Embryonic facial prominence (tissue), 1 donor: ENCODE measurements at regions not wholly inside any gene's neighbourhood (a gene's known extent, or its start where the extent isn't known, plus 50 kb on each side); places are given as distances from the start of the nearest gene placed in this dataset.

ENCODE experiments used
- DNase-seq: peaks from one replicate; pipeline ENCODE4 v3.0.0-alpha.2; 2016; ENCODE audit errors: extremely low spot score

DNA sequence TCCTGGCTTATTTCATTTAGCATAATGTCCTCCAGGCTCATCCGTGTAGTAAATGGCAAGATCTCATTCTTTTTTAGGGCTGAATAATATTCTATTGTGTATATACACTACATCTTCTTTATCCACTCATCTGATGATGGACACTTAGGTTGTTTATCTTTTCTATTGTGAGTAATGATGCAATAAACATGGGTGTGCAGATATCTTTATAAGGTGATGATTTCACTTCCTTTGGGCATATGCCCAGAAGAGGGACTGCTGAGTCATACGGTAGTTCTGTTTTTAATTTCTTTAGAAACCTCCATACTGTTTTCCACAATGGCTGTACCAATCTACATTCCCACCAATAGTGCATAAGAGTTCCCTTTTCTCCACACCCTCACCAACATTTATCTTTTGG lies 317.6 kb upstream of the CNKSR2 start:
- DNase-seq: no peak

DNA sequence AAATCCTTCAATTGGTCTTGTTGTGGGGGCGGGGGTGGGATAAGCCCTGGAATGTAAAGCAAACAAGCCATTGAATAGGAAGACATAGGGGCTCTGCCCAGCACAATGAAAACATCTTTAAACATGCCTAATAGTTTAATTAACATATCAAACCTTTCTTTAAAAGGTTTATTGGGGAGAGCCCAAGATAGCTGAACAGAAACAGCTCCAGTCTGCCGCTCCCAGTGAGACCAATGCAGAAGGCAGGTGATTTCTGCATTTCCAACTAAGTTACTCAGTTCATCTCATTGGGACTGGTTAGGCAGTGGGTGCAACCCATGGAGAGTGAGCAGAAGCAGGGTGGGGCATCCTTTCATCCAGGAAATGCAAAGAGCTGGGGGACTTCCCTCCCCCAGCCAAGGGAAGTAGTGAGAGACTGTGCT lies 327.2 kb upstream of the CNKSR2 start:
- no peak for DNase-seq

DNA sequence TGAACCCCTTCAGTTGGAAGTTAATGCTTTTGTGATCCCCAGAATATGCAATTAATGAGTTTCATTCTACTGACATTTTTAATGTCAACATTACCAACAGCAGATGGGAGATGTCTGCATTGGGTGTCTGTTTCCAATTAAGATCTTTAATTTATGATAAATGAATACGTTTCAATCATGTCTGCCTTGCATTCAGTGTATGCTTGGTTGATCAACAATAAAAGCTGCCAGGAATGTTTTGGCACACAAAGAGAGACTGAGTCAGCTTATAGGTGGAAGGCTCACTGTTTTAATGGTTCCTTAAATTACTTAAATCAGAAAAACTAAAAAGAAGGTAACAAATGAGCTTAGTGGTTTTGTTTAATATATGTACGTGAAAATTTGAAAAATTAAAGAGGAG lies 359.9 kb upstream of the CNKSR2 start:
- no peak for DNase-seq

DNA sequence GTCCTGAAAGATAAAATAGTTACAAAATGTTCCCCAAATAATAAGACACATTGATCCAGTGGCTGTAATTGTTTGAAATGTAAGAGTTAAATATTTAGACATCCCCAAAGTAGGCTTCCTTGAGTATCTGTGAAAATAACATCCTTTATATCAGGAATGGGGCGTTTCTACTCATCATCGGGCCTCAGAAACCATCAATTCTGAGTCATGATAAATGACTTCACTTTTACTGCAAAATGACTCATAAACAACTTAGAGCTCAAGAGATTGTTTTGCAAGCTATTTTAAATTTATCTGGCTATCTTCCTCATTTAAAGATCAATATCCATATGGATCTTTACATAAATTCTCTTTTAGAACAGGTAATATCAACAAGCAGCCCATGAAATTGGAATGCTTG lies 369.4 kb upstream of the CNKSR2 start:
- DNase-seq: no peak

DNA sequence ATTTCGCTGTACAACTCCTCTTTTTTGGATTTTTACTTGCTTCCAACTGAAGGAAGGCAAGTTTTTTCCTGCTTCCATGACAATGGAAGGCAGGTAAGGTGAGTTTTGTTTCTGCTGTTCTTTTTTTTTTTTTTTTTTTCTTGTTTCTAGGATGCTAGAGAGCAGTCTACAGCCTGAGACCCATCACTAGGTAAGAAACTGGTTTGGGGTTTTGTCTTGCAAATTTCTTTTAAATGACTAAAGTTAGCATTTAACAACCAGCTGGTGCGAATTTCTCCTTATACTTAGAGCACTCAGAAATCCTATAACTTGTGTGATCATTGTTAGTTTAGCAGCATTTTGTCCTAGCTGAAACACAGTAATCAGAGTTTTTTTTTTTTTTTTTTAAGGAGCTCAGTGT lies 378.4 kb upstream of the CNKSR2 start:
- no peak for DNase-seq

DNA sequence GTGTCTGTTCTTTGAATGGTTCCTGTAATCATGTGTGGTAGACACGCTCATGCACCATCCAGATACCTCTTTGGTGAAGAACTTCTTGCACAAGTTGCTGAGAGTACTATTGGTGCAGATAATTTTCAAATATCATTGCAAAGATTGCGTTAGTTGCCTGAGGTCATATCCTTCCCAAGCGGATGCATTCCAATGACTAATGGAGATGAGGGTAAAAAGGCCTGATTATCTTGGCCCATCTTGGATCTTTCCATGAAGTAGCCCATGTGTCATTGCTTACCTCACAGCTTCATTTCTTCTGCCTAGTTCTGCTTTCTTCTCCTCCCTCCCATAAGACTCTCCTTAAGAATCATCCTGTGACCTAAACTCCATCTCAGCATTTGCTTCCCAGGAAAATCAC lies 384.9 kb upstream of the CNKSR2 start:
- no peak for DNase-seq

DNA sequence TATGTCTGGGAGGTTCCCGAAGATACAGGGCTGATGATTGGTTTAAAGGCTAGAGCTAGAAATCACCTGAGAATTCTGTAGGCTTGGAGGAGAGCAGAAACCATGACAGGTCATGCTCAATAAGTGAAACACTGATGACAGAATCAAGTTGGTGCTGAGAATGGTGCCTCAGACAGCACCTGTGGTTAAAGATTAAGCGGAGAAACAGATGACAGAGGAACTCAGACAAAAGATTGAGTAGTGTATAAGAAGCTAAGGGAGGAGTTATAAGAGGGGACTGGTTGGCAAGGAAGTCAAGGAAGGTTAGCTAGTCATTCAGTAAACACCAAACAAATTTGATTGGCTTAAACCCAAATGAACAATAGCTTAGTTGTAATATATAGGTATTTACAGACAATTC lies 385.4 kb upstream of the CNKSR2 start:
- DNase-seq: no peak

DNA sequence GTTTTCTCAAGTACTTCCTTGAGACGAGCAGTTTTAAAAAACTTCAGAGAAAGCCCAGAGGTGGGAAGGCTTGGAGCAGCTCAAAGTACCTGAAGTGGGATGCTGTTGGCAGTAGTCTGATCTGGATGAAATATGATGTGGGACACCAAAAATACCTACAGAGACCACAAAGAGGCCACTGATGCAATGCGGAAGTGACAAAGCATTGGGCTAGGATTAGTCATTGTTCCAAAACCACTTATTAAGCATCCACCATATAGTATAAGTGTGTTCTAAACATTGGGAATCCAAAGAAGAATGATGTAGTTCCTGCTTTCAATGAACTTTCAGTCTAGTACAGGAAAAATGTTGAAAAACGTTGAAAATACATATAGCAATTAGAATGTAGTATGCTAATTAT lies 386.1 kb upstream of the CNKSR2 start:
- no peak for DNase-seq

DNA sequence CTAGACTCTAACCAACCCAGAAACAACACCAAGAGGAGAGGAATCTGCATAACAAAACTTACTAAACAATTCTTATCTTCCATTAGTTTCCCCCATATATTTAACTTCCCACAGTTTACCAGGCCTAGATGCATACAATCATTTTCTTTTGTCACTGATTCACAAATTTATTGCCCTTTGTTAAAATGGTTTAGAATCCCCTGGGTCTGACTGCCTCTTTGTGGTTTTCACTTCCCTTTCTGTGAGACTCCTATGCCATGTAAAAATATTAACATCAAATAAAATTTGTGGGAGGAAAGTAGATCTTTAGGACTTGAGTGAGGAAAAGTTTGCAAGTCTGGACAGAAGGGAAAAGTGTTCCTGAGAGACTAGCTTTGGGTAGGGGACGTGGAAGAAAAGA lies 393.8 kb upstream of the CNKSR2 start:
- DNase-seq: no peak

DNA sequence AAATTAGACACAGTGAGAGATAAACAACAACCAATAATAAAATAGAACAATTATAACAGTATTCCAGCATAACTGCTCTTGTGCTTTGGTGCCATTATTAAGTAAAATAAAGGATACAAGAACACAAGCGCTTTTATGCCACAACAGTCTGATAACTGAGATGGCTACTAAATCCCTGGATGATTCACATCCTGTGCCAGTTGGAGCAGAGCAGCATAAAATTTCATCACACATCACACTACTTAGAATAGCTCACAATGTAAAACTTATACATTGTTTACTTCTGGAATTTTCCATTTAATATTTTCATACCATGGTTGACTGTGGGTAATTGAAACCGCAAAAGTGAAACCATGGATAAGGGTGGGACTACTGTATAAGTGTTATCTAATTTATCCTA lies 399.9 kb upstream of the CNKSR2 start:
- DNase-seq: no peak

DNA sequence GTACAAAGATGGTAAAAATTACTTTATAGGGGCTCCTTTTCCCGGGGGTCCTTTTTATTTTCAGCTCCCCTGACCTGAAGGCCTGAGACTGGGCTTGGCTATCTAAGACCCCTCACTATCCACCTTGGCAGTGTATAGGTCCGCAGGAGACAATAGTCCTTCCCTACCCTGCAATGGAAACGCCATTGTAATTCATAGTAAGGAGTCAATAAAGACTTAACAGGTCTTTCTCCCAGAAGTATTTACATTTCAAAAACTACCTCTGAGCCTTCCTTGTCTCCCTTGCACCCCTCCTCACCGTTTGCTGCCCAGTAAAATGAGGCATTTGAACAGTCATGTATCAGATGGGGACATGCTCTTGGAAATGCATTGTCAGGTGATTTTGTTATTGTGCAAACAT lies 401.2 kb upstream of the CNKSR2 start:
- DNase-seq: no peak

DNA sequence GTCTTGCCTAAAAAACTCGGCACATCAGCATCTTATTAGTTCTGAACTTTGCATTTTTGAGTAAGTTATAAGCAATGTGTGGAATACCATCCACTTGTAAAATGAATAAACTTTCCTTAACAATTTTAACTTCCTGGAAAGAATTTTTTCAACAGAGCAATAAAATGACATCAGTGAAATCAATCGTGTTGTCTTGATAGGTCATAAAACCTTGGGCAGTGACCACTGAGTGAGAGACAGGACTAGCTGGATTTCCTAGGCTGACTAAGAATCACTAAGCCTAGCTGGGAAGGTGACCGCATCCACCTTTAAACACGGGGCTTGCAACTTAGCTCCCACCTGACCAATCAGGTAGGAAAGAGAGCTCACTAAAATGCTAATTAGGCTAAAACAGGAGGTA lies 403.0 kb upstream of the CNKSR2 start:
- DNase-seq: no peak

DNA sequence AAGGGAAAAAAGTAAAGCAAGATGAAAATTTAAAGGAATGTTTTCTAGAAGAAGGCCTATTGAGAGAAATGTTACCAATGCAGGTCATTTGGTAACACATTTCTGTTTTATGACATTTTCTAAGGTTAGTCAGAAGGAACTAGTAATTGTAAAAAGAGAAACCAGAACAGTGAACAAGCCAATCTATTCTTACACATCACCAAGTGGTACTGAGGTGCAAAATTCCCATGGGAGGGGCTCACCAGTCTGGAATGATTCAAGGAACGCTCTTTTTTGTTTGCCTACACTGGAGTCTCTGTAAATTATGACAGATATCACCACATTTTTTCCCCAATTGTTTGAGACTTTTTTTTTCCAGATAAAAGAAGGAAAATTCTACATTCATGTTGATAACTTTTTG lies 404.7 kb upstream of the CNKSR2 start:
- no peak for DNase-seq

DNA sequence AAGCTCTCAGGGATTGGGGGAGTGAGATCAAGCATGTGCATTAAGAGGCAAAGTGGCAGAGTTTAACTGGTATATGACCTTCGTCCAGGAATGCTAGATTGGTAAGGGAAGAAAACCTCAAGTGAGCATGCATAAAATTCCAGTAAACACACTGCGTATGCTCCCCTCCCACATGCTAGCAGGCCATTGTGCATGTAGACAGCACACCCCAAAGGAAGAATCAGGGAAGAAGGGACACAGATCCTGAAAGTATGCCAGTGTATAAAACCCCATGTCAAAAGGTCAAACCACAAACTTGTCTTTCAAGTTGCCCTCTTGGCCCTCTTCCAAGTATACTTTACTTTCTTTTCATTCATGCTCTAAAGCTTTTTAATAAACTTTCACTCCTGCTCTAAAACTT lies 405.2 kb upstream of the CNKSR2 start:
- no peak for DNase-seq

DNA sequence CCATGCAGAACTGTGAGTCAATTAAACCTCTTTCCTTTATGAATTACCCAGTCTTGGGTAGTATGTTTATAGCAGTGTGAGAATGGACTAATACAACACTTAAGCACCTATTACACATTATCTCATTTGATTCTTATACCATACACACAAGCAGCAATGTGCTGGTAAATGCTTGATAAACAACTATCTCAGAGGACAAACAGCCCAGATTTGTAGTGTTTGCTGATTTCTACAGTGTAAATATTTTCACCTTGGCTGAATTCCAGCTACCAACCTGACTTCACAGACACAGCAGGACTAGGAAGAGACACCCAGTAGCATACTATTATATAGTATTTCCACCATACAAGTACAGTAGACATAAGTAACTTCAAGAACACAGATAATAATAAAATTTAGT lies 406.5 kb upstream of the CNKSR2 start:
- DNase-seq: no peak

DNA sequence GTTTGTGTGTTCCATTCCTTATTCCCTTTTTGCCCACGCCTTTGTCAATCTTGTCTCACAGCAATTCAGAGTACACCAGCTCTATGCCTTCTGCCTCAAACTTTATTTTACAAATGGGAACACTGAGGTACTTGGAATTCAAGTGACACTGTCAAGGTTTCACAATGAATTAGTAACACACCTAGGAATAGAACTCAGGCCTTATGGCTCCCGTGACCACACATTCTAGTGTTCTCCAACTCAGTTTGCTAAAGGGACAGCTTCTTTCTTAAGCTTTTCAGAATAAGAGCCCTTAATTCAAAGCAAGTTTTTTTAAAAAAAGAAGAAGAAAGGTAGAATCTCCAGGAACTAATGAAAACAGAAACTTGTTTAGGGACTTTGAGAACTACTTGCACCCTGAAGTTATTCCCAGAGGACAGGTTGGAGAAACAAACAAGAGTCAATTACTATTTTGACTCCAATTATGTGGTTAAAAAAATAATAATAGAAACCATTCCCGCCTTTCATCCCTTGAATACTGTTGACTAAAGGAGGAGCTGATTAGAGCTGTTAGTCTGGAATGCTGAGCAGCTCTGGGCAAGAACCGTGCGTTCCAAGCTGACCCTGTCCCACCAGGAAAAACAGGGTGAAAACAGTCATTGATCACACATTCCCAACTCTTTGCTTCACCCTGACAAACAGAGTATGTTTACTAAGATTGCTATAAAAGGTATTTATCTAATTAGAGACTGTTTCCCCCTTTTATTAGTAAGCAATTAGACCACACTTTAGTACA lies 408.8 kb upstream of the CNKSR2 start:
- no peak for DNase-seq

DNA sequence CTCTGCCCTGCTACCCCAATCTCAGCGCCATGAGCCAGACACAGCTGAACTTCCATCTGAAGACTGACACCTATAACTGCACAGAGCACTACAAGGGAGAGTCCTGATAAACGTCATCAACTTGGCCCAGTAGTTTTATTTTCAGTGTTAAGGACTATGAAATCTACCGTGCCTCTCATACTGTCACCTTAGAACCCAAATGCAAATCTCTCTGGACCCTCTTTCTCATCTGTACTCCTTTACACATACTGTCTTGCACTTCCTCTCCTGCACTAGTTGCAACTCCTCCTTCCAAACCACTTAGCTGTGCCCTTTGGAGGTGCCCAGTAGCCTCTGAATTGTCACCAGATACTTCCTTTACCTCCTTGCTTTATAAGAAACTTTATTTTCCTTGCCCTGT lies 420.2 kb upstream of the CNKSR2 start:
- no peak for DNase-seq

DNA sequence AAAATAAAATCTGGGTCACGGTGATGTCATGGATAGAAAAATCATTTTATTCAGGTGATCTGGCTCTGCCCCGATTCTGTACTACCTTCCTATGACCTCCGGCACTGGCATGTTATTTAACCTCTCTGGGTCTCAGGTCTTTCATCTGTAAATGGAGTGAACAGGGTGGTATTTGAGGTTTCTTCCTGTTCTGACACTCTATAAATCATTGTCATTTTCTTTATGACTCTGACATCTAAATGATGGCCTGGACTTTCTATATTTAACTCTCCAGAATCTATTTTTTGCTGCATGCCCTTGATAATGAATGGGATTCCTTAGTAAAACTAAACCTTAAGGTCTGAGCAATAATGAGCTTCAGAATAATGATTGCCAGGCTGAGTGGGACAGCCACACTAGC lies 422.0 kb upstream of the CNKSR2 start:
- DNase-seq: no peak

DNA sequence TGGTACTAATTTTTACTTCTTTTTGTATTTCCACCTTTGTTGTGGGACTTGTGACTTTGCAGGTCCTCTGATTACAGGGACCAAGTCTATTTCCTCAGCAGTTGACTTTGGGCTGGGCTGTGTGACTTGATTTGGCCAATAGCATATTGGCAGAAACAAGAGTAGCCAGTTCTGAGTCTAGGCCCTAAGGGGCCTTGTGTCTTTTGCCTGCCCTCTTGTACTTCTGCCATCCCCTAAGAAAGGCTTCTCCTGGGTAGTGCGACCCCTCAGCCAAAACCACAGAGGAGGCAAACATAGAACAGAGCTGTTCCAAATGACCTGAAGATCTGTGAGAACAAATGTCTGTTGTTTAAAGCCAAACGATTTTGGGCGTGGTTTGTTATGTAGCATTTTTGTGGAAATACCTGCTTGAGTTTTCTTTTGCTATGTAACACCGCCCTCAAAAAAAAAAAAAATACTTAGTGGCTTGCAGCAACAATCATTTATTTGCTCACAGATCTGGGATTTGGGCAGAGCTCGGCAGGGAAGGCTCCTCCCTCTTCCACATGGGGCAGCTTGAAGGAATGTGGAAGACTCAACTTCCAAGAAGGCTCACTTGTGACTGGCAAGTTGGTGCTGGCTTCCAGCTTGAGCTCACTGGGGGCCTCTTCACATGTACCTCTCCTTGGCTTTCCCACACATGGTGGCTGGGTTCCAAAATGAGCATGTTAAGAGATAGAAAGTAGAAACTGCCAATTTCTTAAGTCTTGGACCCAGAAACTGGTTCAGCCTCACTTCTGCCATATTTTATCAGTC lies 423.0 kb upstream of the CNKSR2 start:
- no peak for DNase-seq

DNA sequence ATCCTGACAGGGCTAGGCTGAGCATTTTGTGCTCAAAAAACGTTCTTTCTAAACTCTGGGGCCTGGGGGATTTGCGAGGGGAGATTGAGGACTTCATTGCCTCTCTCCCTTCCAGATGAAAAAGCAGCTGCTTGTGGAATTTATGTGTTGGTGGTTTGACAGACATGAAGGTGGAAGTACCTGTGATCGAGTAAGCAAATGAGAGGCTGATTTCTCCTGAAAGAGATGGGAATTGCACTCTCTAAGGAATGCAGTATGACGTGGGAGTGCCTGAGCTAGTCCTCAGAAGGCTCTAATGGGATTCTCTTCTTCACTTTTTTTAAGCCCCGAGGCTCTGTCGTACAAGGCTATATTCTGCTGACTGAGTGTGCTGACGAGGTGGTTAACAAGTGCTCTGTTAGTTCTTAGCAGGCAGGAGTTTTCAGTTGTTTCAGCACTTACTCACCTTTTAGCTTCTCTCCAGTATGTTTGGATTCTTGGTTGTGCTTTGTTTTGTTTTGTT lies 426.8 kb upstream of the CNKSR2 start:
- no peak for DNase-seq

DNA sequence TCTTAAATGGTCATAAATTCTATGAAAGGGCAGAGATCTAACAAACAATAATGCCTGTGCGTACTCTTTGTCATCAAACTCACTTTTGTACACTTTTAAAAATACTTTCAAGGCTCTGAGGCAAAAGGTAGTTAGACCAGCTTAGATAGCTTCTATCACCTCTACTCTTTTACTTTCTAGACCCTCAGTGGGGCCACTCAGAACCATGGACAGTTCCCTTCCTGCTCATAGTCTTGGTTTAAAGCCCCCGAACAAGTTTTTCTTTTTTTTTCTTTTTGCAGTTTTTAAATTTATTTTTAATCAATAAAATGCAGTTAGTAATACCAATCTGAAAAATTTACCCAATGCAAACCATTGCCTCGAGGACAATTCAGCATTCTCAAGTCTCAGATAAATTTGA lies 460.5 kb upstream of the CNKSR2 start:
- no peak for DNase-seq

DNA sequence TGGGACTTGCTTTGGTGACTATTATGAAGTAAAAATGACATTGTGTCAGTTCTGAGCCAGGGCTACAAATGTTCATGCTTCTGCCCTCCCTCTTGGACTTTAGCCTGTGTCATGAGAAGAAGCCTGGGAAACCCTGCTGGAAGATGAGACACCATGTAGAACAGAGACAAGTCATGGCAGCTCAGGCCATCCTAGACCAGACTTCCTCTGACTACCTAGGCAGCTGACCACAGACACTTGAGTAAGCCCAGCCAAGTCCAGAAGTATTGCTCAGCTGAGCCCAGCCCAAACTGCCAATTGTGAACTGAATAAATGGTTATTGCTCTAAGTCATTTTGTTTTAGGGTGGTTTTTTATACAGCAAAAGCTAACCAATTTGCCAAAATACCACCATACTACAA lies 467.6 kb upstream of the CNKSR2 start:
- no peak for DNase-seq

DNA sequence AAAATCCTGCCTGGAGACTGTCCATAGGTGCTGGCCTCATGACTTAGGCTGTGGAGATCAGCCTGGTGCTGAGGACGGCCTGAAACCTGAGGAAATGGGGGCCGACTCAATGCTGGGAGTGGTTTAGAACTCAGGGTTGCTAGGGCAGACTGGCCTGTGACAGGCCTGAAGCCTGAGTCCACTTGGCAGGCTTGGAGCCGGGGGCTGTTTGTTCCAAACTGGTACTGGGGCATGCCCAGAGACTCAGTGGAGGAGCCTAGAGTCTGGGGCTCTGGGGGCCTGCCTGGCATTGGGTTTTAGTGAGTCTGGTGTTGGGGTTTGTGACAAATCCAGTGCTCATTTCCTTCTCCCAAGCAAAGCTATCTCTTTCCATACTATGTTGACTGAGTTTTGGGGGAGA lies 489.7 kb upstream of the CNKSR2 start:
- DNase-seq: no peak
